22Rv1 (cell line): ENCODE measurements at regions not wholly inside any gene's neighbourhood (a gene's known extent, or its start where the extent isn't known, plus 50 kb on each side); places are given as distances from the start of the nearest gene placed in this dataset.

Source experiments
- H3K27ac ChIP-seq: fragments of 450-650 bp; 2 replicates; pipeline ENCODE4 v1.5.1; 2017
- CTCF ChIP-seq: fragments of 450-650 bp; IDR thresholded peaks from 2 replicates; pipeline ENCODE4 v1.5.1; 2017; ENCODE audit warnings: mild to moderate bottlenecking
- ZFX ChIP-seq: fragments of 450-650 bp; IDR thresholded peaks from 2 replicates; pipeline ENCODE4 v1.6.1; 2017; ENCODE audit warnings: antibody characterized with exemption, borderline replicate concordance

GRCh38 chr12:114993165-114993564, 309.2 kb upstream of the TBX3 start:
- TF ChIP-seq CTCF, result no peak
- TF ChIP-seq ZFX, result no peak
- H3K27ac ChIP-seq, result no peak overlapping the region

GRCh38 chr12:114992443-114992842, 308.5 kb upstream of the TBX3 start:
- TF ChIP-seq CTCF, result no peak
- no peak for TF ChIP-seq ZFX
- H3K27ac ChIP-seq, result no peak overlapping the region

- no peak overlapping the region for H3K27ac ChIP-seq
- TF ChIP-seq ZFX, result no peak
- TF ChIP-seq CTCF, result no peak
Measured at GRCh38 chr12:114990381-114990780, 306.4 kb upstream of the TBX3 start.

GRCh38 chr12:114986849-114987248, 302.9 kb upstream of the TBX3 start:
- TF ChIP-seq CTCF, result no peak
- TF ChIP-seq ZFX, result no peak

DNA sequence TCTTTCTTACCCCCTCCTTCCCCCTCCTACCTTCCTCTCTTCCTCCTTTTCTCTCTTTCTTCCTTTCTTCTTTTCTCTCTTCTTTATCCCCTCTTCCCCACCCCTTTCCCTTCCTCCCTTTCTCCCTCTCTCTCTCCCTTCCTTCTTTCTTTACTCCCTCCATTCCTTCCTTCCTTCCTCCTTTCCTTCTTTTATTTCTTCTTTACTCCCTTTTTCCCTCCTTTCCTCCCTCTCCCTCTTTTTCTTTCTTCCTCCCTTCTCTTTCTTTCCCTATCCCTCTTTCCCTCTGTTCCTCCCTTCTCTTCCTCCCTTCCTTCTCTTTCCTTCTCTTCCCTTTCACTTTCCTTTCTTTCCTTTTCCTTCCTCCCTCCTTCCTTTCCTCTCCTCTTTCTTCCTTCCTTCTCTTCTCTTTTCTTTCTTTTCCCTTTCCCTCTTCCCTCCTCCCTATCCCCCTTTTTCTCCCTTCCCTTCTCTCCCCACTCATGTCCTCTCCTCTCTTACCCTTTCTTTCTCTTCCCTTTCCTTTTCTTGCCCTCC, 302.3 kb upstream of the TBX3 start:
- no peak overlapping the region for H3K27ac ChIP-seq
- TF ChIP-seq ZFX (no peak), CTCF (no peak)

More at GRCh38 chr12:114986849-114987248, 302.9 kb upstream of the TBX3 start:
- H3K27ac ChIP-seq, result no peak overlapping the region

- no peak overlapping the region for H3K27ac ChIP-seq
- no peak for TF ChIP-seq CTCF
- no peak for TF ChIP-seq ZFX
Measured at GRCh38 chr12:114984634-114985061, 300.7 kb upstream of the TBX3 start.

DNA sequence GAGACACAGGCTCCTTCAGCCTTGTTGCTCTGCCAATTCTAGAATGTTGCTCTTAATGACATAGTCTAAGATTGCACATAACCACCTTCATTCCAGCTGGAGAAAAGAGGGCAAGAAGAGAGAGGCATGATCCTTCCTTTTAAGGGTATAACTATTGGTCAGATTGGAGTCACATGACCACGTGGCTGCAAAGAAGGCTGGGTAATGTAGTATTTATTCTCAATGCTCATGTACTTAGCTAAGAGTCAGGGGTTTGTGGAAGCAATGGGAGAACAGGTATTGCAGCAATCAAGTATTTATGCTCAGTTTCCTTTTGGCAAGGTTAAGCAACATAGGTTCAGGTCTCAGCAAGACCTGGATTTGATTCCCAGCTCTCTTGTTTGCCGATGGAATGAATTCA, 298.8 kb upstream of the TBX3 start:
- no peak overlapping the region for H3K27ac ChIP-seq
- TF ChIP-seq ZFX (no peak), CTCF (no peak)
